GM06990 (cell line): ENCODE measurements at regions not wholly inside any gene's neighbourhood (a gene's known extent, or its start where the extent isn't known, plus 50 kb on each side); places are given as distances from the start of the nearest gene placed in this dataset.

Experiments used
- DNase-seq: peaks from one replicate; pipeline ENCODE4 v3.0.0-alpha.2; 2011; ENCODE audit not compliant: insufficient read length; ENCODE audit errors: extremely low read depth
- H3K27me3 ChIP-seq: replicated peaks from 2 replicates; pipeline ENCODE4 v1.6.0; 2011; ENCODE audit warnings: low read length; ENCODE audit not compliant: control insufficient read depth, insufficient read depth
- H3K36me3 ChIP-seq: 2 replicates; pipeline ENCODE4 v1.5.1; 2011; ENCODE audit warnings: low read length; ENCODE audit not compliant: control insufficient read depth, insufficient read depth
- H3K4me3 ChIP-seq: replicated peaks from 2 replicates; pipeline ENCODE4 v1.5.1; 2011; ENCODE audit warnings: low read depth, mild to moderate bottlenecking, control low read depth, low read length
- CTCF ChIP-seq: IDR thresholded peaks from 2 replicates; pipeline ENCODE4 v1.5.1; 2011; ENCODE audit warnings: low read length, control low read depth, mild to moderate bottlenecking, inconsistent platforms; ENCODE audit not compliant: insufficient read depth, poor library complexity, severe bottlenecking

GRCh38 chr18:24702001-24702515, 241.6 kb downstream of the HRH4 start:
- no peak for TF ChIP-seq CTCF
- Histone ChIP-seq H3K27me3 (no peaks in the 10 kb centered on the region), H3K36me3 (no peaks in the 10 kb centered on the region), H3K4me3 (no peak overlapping the region)
- no peak for DNase-seq

GRCh38 chr18:24703316-24703715, 242.9 kb downstream of the HRH4 start:
- no peak for DNase-seq
- H3K27me3 ChIP-seq: no peaks in the 10 kb centered on the region
- no peak for TF ChIP-seq CTCF

GRCh38 chr18:24704946-24705630, 244.7 kb downstream of the HRH4 start:
- no peak overlapping the region for H3K4me3 ChIP-seq
- no peaks in the 10 kb centered on the region for H3K36me3 ChIP-seq
- TF ChIP-seq CTCF: no peak
- H3K27me3 ChIP-seq: no peaks in the 10 kb centered on the region
- DNase-seq: no peak

More at GRCh38 chr18:24703316-24703715, 242.9 kb downstream of the HRH4 start:
- H3K4me3 ChIP-seq: no peak overlapping the region
- no peaks in the 10 kb centered on the region for H3K36me3 ChIP-seq

GRCh38 chr18:24710474-24710873, 250.0 kb downstream of the HRH4 start:
- TF ChIP-seq CTCF: no peak
- Histone ChIP-seq H3K4me3 (no peak overlapping the region), H3K27me3 (no peaks in the 10 kb centered on the region), H3K36me3 (no peaks in the 10 kb centered on the region)
- no peak for DNase-seq

- H3K27me3 ChIP-seq: no peaks in the 10 kb centered on the region
- no peak overlapping the region for H3K4me3 ChIP-seq
- no peak for TF ChIP-seq CTCF
- DNase-seq: no peak
- no peaks in the 10 kb centered on the region for H3K36me3 ChIP-seq
Observed at GRCh38 chr18:24719791-24720190, 259.4 kb downstream of the HRH4 start.
